ENCODE measurements at regions not wholly inside any gene's neighbourhood (a gene's known extent, or its start where the extent isn't known, plus 50 kb on each side); places are given as distances from the start of the nearest gene placed in this dataset.
A peak's percentile ranks its signal among the peaks of the same experiment; 100 is the strongest.
"Not testable (repeated sequence)": the region's sequence is repeated elsewhere in the genome, so short reads cannot be mapped to it uniquely, and the experiment has no call there.

DNA sequence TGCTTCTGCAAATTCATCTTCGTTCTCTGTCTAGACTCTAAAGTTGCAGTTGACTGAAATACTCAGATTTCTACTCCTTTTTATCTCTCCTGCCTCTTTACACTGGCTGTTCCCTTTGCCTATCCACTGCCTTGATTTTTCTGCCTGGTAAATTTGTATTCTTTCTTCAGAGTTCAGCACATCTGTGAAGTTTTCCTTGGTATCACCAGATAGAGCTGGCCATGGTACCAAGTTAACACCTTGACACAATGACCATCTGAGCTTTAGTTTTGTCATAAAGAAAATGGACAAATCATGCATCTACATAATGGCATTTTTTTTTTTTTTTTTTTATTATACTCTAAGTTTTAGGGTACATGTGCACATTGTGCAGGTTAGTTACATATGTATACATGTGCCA is 143.0 kb downstream of the PPP1R3A start:
- no peak for DNase-seq

DNA sequence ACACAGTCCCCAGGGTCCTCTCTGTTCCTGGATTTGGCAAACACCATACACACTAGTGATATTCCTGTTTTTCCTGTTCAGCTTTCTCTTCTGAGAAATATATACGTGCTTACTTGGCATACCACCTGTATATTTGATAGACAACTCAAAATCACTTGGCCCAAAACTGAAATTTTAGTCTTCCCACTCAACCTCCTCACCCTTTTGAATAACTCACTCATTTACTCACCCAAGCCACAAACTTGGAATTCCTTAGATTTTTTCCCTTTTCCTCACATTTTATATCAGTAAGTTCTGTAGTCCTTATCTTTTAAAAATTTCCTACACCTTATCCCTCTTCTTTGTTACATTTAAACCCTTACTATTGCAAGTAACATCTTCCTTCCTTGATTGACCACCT is 143.4 kb downstream of the PPP1R3A start:
- DNase-seq, result peak; percentile 45

DNA sequence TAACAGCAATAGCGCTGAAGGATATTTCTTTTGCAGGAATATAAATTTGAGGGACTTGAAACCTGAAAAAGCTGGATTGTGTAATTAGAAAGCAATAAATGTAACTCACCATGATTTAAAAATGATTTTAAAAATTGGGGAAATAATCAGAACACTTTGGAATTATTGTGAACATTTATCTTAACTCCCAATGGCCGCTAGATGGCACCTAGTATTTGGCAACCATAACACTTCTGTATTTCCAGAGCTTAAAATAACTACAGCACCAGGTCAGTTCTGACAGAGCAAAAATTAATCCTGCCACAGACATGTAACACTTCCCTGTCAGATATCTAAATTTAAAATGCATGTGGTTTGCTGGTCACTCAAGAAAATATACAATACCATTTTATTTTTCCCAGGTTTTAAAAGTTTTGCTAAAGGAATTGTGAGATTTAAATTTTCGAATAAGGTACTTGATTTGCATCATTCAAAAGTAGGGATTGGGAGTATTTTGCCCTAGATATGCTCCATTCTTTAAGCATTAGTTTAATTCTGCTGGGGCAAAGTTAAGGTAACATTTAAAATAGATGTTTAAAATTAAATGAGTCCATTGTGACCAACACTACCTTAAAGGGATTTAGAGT is 144.5 kb downstream of the PPP1R3A start:
- DNase-seq, result peak; percentile 87

DNA sequence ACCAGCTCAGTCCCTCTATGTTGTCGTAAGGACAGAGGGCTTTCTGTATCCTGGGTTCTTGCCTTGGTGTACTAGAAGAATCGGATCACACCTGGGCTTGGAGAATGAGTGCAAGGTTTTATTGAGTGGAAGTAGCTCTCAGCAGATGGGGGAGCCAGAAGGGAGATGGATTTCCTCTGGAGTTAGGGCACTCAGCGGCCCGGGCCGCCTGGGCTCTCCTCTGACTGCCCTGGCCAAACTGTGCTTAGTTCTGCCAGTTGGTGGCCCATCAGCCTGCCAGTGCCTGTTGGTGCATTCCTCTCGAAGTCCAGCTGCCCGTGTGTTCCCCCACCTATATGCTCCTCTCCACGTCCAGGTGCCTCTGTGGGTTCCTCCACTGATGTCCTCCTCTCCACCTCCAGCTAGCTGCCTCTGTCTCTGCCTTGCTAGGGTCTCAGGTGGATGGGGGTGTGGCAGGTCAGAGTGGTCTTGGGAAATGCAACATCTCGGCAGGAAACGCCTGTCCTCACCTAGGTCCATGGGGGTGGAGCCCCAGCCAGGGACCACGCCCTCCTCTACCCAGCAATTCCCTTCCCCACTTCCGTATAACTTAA is 148.6 kb downstream of the PPP1R3A start:
- DNase-seq, result no peak

DNA sequence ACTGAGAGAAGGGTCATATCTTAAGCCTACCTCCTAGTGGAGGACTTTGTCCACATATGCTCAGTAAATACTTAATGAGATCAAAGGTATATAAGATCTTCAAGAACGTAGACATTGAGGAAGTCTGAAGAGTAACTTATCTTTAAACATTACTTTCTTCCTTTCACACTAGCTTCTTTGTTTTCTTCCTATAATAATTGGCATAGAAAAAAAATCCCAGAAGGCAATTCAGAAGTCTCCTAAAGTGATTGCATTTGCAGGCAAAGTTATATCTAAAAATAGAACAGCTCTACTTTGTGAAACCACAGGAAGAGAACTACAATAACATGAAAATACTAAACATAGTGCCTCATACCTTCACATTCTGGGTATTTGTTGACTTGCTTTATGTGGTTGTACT is 150.4 kb downstream of the PPP1R3A start:
- no peak for DNase-seq

GRCh38 chr7:113764401-113765035 is 154.3 kb downstream of the PPP1R3A start:
- no peak for DNase-seq

DNA sequence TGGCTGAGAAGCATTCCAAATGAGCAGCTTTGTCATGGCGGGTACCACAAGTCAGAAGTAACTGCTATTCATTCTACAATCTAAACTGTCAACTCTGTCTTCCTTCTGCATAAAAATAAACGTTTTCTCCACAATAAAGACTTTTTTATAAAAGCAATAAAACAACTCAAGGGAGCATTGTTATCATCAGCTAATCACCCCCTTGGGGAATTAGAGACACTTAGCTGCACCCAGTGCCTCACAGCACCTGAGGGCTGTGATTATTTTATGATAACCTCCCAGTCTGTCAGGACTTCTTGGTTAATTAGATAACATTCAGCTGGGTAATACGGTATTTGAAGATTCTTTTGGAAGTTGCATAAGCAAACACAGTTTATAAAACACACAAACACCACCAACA is 155.6 kb downstream of the PPP1R3A start:
- DNase-seq, result peak; percentile 79

DNA sequence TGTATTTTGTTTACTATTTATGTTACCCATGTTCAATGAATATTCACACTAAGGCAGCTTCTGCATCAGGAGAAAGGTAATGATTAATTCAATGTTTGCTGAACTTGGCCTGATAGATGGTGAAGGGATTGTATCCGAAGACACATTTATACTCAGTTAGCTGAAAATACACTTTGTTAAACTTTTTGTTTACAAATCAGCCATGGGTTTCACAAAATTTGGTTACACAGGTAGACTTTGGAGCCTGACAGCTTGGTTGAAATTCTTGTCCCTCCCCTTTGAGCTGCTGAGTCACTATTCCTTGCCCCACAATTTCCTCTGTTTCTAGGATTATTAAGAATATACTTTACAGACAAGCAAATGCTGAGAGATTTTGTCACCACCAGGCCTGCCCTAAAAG is 162.6 kb downstream of the PPP1R3A start:
- DNase-seq, result no peak

DNA sequence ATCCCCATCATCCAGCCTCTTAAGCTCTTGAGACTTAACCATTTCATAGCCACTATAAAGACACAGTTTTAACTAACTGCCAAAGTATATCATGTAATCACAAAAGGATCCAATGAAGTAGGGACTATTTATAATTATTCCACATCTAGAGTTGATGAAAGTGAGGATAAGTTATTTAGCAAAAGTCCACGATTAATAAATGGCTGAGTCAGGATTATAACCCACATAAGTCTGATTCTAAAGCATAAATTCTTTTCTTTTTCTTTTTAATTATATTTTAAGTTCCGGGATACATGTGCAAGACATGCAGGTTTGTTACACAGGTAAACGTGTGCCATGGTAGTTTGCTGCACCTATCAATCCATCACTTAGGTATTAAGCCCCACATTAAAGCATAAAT is 166.1 kb downstream of the PPP1R3A start:
- DNase-seq, result no peak

DNA sequence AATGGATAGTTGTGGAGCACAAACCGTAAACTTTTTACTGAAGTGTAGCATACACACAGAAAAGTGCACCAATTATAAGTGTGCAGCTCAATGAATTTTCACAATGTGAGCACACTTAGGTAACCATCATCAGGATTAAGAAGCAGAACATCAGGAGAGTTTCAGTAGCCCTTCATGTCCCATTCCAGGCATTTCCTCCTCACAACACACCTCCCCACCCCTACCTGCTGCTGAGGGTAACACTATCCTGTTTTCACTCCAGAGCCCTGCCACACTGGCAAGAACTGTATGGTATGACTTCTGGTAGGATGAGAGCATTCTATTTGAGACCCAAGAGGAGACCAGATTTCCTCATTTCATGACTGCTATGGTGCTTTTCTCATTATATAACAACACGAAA is 166.5 kb downstream of the PPP1R3A start:
- peak; percentile 46 for DNase-seq

- DNase-seq, result no peak
These were observed 167.3 kb downstream of the PPP1R3A start for GRCh38 chr7:113751547-113751946.

- not testable (repeated sequence) for DNase-seq
These were observed 170.4 kb downstream of the PPP1R3A start for GRCh38 chr7:113748385-113748784.

DNA sequence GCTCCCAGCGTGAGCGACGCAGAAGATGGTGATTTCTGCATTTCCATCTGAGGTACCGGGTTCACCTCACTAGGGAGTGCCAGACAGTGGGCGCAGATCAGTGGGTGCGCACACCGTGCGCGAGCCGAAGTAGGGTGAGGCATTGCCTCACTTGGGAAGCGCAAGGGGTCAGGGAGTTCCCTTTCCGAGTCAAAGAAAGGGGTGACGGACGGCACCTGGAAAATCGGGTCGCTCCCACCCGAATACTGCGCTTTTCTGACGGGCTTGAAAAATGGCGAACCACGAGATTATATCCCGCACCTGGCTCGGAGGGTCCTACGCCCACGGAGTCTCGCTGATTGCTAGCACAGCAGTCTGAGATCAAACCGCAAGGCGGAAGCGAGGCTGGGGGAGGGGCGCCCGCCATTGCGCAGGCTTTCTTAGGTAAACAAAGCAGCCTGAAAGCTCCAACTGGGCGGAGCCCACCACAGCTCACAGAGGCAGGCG is 175.8 kb downstream of the PPP1R3A start:
- DNase-seq, result not testable (repeated sequence)

DNA sequence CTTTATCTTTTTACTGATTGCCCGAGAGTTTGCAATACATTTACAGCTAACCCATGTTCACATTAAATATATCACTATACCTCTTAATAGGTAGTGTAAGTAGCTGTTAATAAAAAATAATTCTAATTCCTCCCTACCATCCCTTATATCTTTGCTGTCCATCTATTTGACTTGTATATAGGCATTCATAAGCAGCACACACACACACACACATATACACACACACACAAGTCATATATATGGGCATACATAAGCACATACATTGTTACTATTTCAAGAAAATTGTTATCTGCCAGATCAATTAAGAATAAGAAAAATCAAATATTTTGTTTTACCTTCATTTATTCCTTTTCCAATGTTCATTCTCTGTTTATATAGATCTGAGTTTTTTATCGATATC is 176.4 kb downstream of the PPP1R3A start:
- no peak for DNase-seq

GRCh38 chr7:113731571-113731970 is 187.2 kb downstream of the PPP1R3A start:
- DNase-seq, result no peak

GRCh38 chr7:113730309-113730955 is 188.4 kb downstream of the PPP1R3A start:
- no peak for DNase-seq

DNA sequence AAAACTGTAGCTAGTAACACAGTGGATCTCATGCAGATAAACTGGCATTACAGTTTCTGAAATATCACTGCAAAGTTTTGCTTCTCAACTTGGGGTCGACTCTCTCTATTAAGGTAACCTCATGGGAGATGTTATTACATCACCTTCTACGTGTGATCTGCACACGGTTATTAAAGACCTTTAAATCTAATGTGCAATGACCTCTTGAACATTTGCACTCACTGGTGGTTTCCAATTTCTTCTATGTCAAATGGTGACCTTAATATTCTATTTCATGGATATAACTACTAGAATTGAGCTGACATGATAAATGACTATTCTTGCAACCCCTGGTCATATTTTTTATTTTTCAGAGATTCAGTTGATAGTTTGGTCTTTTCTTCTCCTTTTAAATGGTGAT is 191.3 kb downstream of the PPP1R3A start:
- no peak for DNase-seq

DNA sequence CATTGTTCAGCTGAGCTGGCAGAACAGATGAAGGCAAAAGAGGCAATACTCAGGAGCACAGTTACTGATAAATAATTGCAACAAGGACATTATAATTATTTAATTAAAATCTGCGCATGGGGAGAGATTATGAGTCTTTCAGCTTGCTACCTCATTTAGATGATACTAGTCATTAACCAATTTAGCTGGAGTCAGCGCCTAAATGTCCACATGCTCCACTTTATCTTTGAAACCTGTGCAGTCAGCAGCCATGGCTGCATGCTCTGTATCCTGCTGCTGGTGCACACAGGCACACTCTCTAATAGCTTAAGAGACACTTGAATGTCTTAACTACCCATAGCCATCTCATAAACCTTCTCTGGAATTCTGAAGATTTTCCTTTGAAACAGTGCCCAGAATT is 196.8 kb downstream of the PPP1R3A start:
- DNase-seq, result peak; percentile 77

GRCh38 chr7:113717739-113718138 is 201.1 kb downstream of the PPP1R3A start:
- DNase-seq, result no peak

- DNase-seq, result peak; percentile 71
These were observed 202.6 kb downstream of the PPP1R3A start for GRCh38 chr7:113715981-113716856.

- DNase-seq, result no peak
These were observed 203.5 kb downstream of the PPP1R3A start for GRCh38 chr7:113715262-113715661.

GRCh38 chr7:113710310-113711096 is 208.3 kb downstream of the PPP1R3A start:
- peak; percentile 91 for DNase-seq
